Activated CD4-positive, alpha-beta T cell treated with anti-CD3 and anti-CD28 coated beads, Interleukin-2, Interleukin-6, amounts not matched to agents 100 ng/mL and 50 ng/mL, durations not matched to agents 16 hours and 8 hours (primary cell): ENCODE measurements at regions not wholly inside any gene's neighbourhood (a gene's known extent, or its start where the extent isn't known, plus 50 kb on each side); places are given as distances from the start of the nearest gene placed in this dataset.
"Not testable (repeated sequence)": the region's sequence is repeated elsewhere in the genome, so short reads cannot be mapped to it uniquely, and the experiment has no call there.

Experiments
- DNase-seq: peaks from one replicate; pipeline ENCODE4 v3.0.0-alpha.2; 2020

- no peak for DNase-seq
Observed at GRCh38 chr21:29396951-29397455, 98.3 kb downstream of the BACH1 start.

- DNase-seq: no peak
Observed at GRCh38 chr21:29403301-29403700, 104.6 kb downstream of the BACH1 start.

- no peak for DNase-seq
Observed at GRCh38 chr21:29403922-29404538, 105.3 kb downstream of the BACH1 start.

- DNase-seq: no peak
Observed at GRCh38 chr21:29405503-29406122, 106.9 kb downstream of the BACH1 start.

- no peak for DNase-seq
Observed at GRCh38 chr21:29406385-29406784, 107.7 kb downstream of the BACH1 start.

GRCh38 chr21:29407571-29407970 lies 108.8 kb downstream of the BACH1 start:
- no peak for DNase-seq

GRCh38 chr21:29413683-29414082 lies 115.0 kb downstream of the BACH1 start:
- DNase-seq: no peak

GRCh38 chr21:29416268-29416667 lies 117.5 kb downstream of the BACH1 start:
- no peak for DNase-seq

GRCh38 chr21:29418813-29419212 lies 120.1 kb downstream of the BACH1 start:
- DNase-seq: no peak

GRCh38 chr21:29419422-29419821 lies 120.7 kb downstream of the BACH1 start:
- no peak for DNase-seq

- no peak for DNase-seq
Observed at GRCh38 chr21:29423099-29423870, 124.6 kb downstream of the BACH1 start.

GRCh38 chr21:29424728-29425127 lies 126.0 kb downstream of the BACH1 start:
- no peak for DNase-seq

- no peak for DNase-seq
Observed at GRCh38 chr21:29429218-29429617, 130.5 kb downstream of the BACH1 start.

- no peak for DNase-seq
Observed at GRCh38 chr21:29430030-29430429, 131.3 kb downstream of the BACH1 start.

GRCh38 chr21:29430576-29430975 lies 131.9 kb downstream of the BACH1 start:
- DNase-seq: no peak

GRCh38 chr21:29431178-29431577 lies 132.5 kb downstream of the BACH1 start:
- DNase-seq: no peak

GRCh38 chr21:29431680-29432079 lies 133.0 kb downstream of the BACH1 start:
- DNase-seq: no peak

GRCh38 chr21:29433366-29434059 lies 134.8 kb downstream of the BACH1 start:
- DNase-seq: no peak

GRCh38 chr21:29434081-29434480 lies 135.4 kb downstream of the BACH1 start:
- DNase-seq: peak; percentile 15

GRCh38 chr21:29434982-29435381 lies 136.3 kb downstream of the BACH1 start:
- not testable (repeated sequence) for DNase-seq

GRCh38 chr21:29436143-29436542 lies 137.4 kb downstream of the BACH1 start:
- DNase-seq: peak; percentile 9

GRCh38 chr21:29436650-29437049 lies 137.9 kb downstream of the BACH1 start:
- no peak for DNase-seq

- no peak for DNase-seq
Observed at GRCh38 chr21:29441651-29442050, 142.9 kb downstream of the BACH1 start.
